ENCODE measurements at regions not wholly inside any gene's neighbourhood (a gene's known extent, or its start where the extent isn't known, plus 50 kb on each side); places are given as distances from the start of the nearest gene placed in this dataset.

DNA sequence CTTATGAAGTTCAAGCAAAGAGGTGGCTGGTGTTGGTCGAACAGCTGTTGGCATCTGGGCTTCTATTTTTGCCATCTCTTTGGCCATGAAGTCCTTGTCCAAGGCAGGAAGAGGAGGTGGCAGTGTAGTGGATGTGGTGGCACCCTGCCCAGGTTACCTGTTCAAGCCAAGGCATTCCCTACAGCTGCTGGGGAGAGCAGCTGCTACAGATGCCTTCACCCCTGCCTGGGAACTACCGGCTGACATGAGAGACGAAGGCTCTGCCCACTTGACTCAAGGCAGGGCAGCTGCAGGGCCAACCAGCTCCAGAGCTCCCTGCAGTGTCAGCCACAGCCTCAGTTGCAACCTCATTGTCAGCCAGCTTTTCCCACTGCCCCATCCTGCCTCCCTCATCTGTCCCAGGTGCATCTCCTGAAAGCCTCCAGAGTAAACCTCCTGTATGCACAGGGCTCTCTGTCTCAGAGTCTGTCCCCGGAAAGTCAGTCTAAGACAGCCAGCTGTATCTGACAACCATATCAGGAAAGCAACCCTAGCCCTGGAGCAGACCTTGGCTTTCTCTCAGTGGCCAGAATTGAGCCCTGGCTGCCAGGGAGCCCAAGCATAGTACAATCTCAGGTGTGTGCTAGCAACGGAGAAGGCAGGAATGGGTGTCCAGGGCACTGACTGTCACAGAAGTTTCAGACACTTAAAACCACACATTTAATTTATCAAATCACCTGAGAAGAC lies 115.9 kb downstream of the RPIA start:
- TF ChIP-seq POLR2A (IDR thresholded peaks at IDR 0.05; ENCODE audit: low read length) (no peak), GATA1 (IDR thresholded peaks at IDR 0.05; ENCODE audit: low read depth, low read length) (no peak)
